WTC11 (cell line): ENCODE measurements at regions not wholly inside any gene's neighbourhood (a gene's known extent, or its start where the extent isn't known, plus 50 kb on each side); places are given as distances from the start of the nearest gene placed in this dataset.

Source experiments
- ATAC-seq: fragments of 200-7000 bp; cut with Tn5 transposase; 2 replicates; pipeline ENCODE4 v1.10.0; 2021; ENCODE audit warnings: mild to moderate bottlenecking, moderate library complexity
- CTCF ChIA-PET: fragments of 300-600 bp; sonication (Branson Sonifier 250); formaldehyde crosslinking; loops from one replicate; lab custom pipeline; 2021; ENCODE audit warnings: antibody characterized with exemption; lab: Charles Lee
- POLR2A ChIA-PET: fragments of 350-600 bp; sonication (Branson Sonifier 250); formaldehyde crosslinking; loops from one replicate; lab custom pipeline; 2021; ENCODE audit warnings: antibody characterized with exemption; lab: Charles Lee
- DNase-seq: peaks from one replicate; pipeline ENCODE4 v3.0.0; 2021; ENCODE audit warnings: low spot score
- H3K27ac Mint-ChIP-seq: 2 replicates; pipeline ENCODE4 v1.8.0; 2021; ENCODE audit warnings: mixed read lengths
- H3K27me3 Mint-ChIP-seq: 2 replicates; pipeline ENCODE4 v1.8.0; 2021; ENCODE audit warnings: low read depth, mild to moderate bottlenecking, moderate library complexity, mixed read lengths
- H3K36me3 Mint-ChIP-seq: 2 replicates; pipeline ENCODE4 v1.8.0; 2021; ENCODE audit warnings: mixed read lengths
- H3K4me1 Mint-ChIP-seq: 2 replicates; pipeline ENCODE4 v1.8.0; 2022; ENCODE audit warnings: mixed read lengths
- H3K4me3 Mint-ChIP-seq: 2 replicates; pipeline ENCODE4 v1.8.0; 2021; ENCODE audit warnings: mild to moderate bottlenecking, moderate library complexity, mixed read lengths
- H3K9me3 Mint-ChIP-seq: 2 replicates; pipeline ENCODE4 v1.8.0; 2021; ENCODE audit warnings: mixed read lengths
- CBFB ChIP-seq: sonication (generic); formaldehyde crosslinking; IDR thresholded peaks from 2 replicates; pipeline ENCODE4 v1.8.1; 2022; ENCODE audit warnings: mild to moderate bottlenecking, low read depth, missing genetic modification reagents
- ETV6 ChIP-seq: sonication (generic); formaldehyde crosslinking; IDR thresholded peaks from 2 replicates; pipeline ENCODE4 v1.8.1; 2022; ENCODE audit warnings: mild to moderate bottlenecking, missing genetic modification reagents
- FOXJ3 ChIP-seq: sonication (generic); formaldehyde crosslinking; IDR thresholded peaks from 2 replicates; pipeline ENCODE4 v1.9.0; 2021; ENCODE audit warnings: missing genetic modification reagents, mild to moderate bottlenecking, borderline replicate concordance
- FOXP1 ChIP-seq: sonication (generic); formaldehyde crosslinking; IDR thresholded peaks from 2 replicates; pipeline ENCODE4 v1.8.0; 2022; ENCODE audit warnings: missing genetic modification reagents, mild to moderate bottlenecking, moderate library complexity, borderline replicate concordance
- HMGXB4 ChIP-seq: sonication (generic); formaldehyde crosslinking; IDR thresholded peaks from 2 replicates; pipeline ENCODE4 v1.8.1; 2023; ENCODE audit warnings: mild to moderate bottlenecking, moderate library complexity, missing genetic modification reagents
- IRF2 ChIP-seq: sonication (generic); formaldehyde crosslinking; IDR thresholded peaks from 2 replicates; pipeline ENCODE4 v1.8.0; 2022; ENCODE audit warnings: low read depth, missing genetic modification reagents, borderline replicate concordance
- MLX ChIP-seq: sonication (generic); formaldehyde crosslinking; IDR thresholded peaks from 2 replicates; pipeline ENCODE4 v1.8.1; 2023; ENCODE audit warnings: mild to moderate bottlenecking, missing genetic modification reagents, moderate library complexity
- MYBL2 ChIP-seq: sonication (generic); formaldehyde crosslinking; IDR thresholded peaks from 2 replicates; pipeline ENCODE4 v1.8.1; 2023; ENCODE audit warnings: mild to moderate bottlenecking, moderate library complexity, missing genetic modification reagents
- NFYB ChIP-seq: sonication (generic); formaldehyde crosslinking; conservative IDR thresholded peaks from 2 replicates; pipeline ENCODE4 v1.8.0; 2022; ENCODE audit warnings: low read depth, missing genetic modification reagents
- NR2C2 ChIP-seq: sonication (generic); formaldehyde crosslinking; IDR thresholded peaks from 2 replicates; pipeline ENCODE4 v1.8.0; 2022; ENCODE audit warnings: mild to moderate bottlenecking, missing genetic modification reagents
- PREB ChIP-seq: sonication (generic); formaldehyde crosslinking; IDR thresholded peaks from 2 replicates; pipeline ENCODE4 v1.8.1; 2022; ENCODE audit warnings: mild to moderate bottlenecking, missing genetic modification reagents, moderate library complexity, borderline replicate concordance
- PRRX2 ChIP-seq: fragments of 250-450 bp; sonication (Bioruptor Pico); IDR thresholded peaks from 2 replicates; pipeline ENCODE4 v1.8.0; 2021; ENCODE audit warnings: mild to moderate bottlenecking
- STAT6 ChIP-seq: sonication (generic); formaldehyde crosslinking; conservative IDR thresholded peaks from 2 replicates; pipeline ENCODE4 v1.8.1; 2023; ENCODE audit warnings: mild to moderate bottlenecking, low read depth, missing genetic modification reagents, moderate library complexity
- TP53 ChIP-seq: sonication (generic); formaldehyde crosslinking; IDR thresholded peaks from 2 replicates; pipeline ENCODE4 v1.8.1; 2023; ENCODE audit warnings: mild to moderate bottlenecking, missing genetic modification reagents
- USF2 ChIP-seq: sonication (generic); formaldehyde crosslinking; IDR thresholded peaks from 2 replicates; pipeline ENCODE4 v1.8.1; 2023; ENCODE audit warnings: mild to moderate bottlenecking, missing genetic modification reagents, moderate library complexity
- ZSCAN18 ChIP-seq: fragments of 250-450 bp; sonication (Bioruptor Pico); IDR thresholded peaks from 2 replicates; pipeline ENCODE4 v2.1.2; 2022; ENCODE audit warnings: mild to moderate bottlenecking, moderate library complexity
- TF ChIP-seq, protein P1 (sequence below): sonication (generic); formaldehyde crosslinking; conservative IDR thresholded peaks from 2 replicates; pipeline ENCODE4 v1.8.1; 2022; ENCODE audit warnings: mild to moderate bottlenecking, missing genetic modification reagents
- TF ChIP-seq, protein P2 (sequence below): sonication (generic); formaldehyde crosslinking; IDR thresholded peaks from 2 replicates; pipeline ENCODE4 v1.8.0; 2023; ENCODE audit warnings: missing genetic modification reagents, mild to moderate bottlenecking, borderline replicate concordance

GRCh38 chr1:241424480-241424971 is 67.5 kb upstream of the RGS7 start:
- Mint-ChIP-seq H3K36me3 (peaks cover 3% of the 10 kb centered on the region; the same call in 1 of the 2 replicates), H3K27me3 (peaks cover 36% of the 10 kb centered on the region), H3K27ac (no peak overlapping the region), H3K9me3 (peaks cover 7% of the 10 kb centered on the region)
- CTCF ChIA-PET: interaction anchor here (0.6 kb wide), 1 partner anchor 1936 kb away, joined by 3 read pairs; no protein-coding TSS in a partner anchor
- POLR2A ChIA-PET: interaction anchor here (1.0 kb wide), 1 partner anchor 94 kb away, joined by 3 read pairs; the partner anchor contains the start of gene FH
- no peak for TF ChIP-seq ETV6 (CRISPR knock-in tag)
- no peak for TF ChIP-seq NFYB (CRISPR knock-in tag)
- TF ChIP-seq, protein P1, sequence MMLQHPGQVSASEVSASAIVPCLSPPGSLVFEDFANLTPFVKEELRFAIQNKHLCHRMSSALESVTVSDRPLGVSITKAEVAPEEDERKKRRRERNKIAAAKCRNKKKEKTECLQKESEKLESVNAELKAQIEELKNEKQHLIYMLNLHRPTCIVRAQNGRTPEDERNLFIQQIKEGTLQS (CRISPR knock-in tag): no peak
- TF ChIP-seq, protein P2, sequence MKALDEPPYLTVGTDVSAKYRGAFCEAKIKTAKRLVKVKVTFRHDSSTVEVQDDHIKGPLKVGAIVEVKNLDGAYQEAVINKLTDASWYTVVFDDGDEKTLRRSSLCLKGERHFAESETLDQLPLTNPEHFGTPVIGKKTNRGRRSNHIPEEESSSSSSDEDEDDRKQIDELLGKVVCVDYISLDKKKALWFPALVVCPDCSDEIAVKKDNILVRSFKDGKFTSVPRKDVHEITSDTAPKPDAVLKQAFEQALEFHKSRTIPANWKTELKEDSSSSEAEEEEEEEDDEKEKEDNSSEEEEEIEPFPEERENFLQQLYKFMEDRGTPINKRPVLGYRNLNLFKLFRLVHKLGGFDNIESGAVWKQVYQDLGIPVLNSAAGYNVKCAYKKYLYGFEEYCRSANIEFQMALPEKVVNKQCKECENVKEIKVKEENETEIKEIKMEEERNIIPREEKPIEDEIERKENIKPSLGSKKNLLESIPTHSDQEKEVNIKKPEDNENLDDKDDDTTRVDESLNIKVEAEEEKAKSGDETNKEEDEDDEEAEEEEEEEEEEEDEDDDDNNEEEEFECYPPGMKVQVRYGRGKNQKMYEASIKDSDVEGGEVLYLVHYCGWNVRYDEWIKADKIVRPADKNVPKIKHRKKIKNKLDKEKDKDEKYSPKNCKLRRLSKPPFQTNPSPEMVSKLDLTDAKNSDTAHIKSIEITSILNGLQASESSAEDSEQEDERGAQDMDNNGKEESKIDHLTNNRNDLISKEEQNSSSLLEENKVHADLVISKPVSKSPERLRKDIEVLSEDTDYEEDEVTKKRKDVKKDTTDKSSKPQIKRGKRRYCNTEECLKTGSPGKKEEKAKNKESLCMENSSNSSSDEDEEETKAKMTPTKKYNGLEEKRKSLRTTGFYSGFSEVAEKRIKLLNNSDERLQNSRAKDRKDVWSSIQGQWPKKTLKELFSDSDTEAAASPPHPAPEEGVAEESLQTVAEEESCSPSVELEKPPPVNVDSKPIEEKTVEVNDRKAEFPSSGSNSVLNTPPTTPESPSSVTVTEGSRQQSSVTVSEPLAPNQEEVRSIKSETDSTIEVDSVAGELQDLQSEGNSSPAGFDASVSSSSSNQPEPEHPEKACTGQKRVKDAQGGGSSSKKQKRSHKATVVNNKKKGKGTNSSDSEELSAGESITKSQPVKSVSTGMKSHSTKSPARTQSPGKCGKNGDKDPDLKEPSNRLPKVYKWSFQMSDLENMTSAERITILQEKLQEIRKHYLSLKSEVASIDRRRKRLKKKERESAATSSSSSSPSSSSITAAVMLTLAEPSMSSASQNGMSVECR (CRISPR knock-in tag): no peak
- no peak for TF ChIP-seq NR2C2 (CRISPR knock-in tag)
- TF ChIP-seq PRRX2 (CRISPR knock-in tag): no peak
- TF ChIP-seq TP53 (CRISPR knock-in tag): no peak
- TF ChIP-seq IRF2: no peak
- no peak for TF ChIP-seq ZSCAN18 (CRISPR knock-in tag)
- TF ChIP-seq MLX: no peak
- TF ChIP-seq CBFB (CRISPR knock-in tag): no peak
- no peak for TF ChIP-seq FOXJ3 (CRISPR knock-in tag)
- no peak for TF ChIP-seq USF2 (CRISPR knock-in tag)
- TF ChIP-seq, all 79 proteins: peak for 0
- Mint-ChIP-seq H3K4me1 (peaks cover 3% of the 10 kb centered on the region), H3K4me3 (peak overlapping the region; percentile 59)
- DNase-seq: peak; percentile 17
- ATAC-seq: peak; percentile 12

GRCh38 chr1:241423541-241424479 is 66.8 kb upstream of the RGS7 start:
- DNase-seq (peak; percentile 63), ATAC-seq (peak; percentile 88)
- H3K27me3 Mint-ChIP-seq: peaks cover 36% of the 10 kb centered on the region
- H3K27ac Mint-ChIP-seq: no peak overlapping the region
- H3K4me3 Mint-ChIP-seq: peak overlapping the region; percentile 59
- H3K36me3 Mint-ChIP-seq: peaks cover 2% of the 10 kb centered on the region; the same call in 1 of the 2 replicates
- ChIA-PET POLR2A (interaction anchor here (1.0 kb wide), 1 partner anchor 95 kb away, joined by 3 read pairs; the partner anchor contains the start of gene FH), CTCF (interaction anchor here (0.6 kb wide), 1 partner anchor 1935 kb away, joined by 3 read pairs; no protein-coding TSS in a partner anchor)
- peaks cover 3% of the 10 kb centered on the region for H3K4me1 Mint-ChIP-seq
- peaks cover 4% of the 10 kb centered on the region for H3K9me3 Mint-ChIP-seq
- TF ChIP-seq MYBL2 (CRISPR knock-in tag) (peak; percentile 46; the same call in 1 of the 2 replicates), STAT6 (CRISPR knock-in tag) (no peak), TP53 (CRISPR knock-in tag) (0 out of 2 replicates have a peak, but pooled peaks have one; percentile 26), PREB (no peak), HMGXB4 (CRISPR knock-in tag) (peak; percentile 63), FOXP1 (0 out of 2 replicates have a peak, but pooled peaks have one; percentile 18)
